Spleen (tissue), 11 donors: ENCODE measurements at regions not wholly inside any gene's neighbourhood (a gene's known extent, or its start where the extent isn't known, plus 50 kb on each side); places are given as distances from the start of the nearest gene placed in this dataset.

Experiments
- DNase-seq: peaks from one replicate; pipeline ENCODE4 v3.0.0-alpha.2; 2020
- H3K27ac ChIP-seq, 8 donors: fragments of 200-600 bp; sonication (generic) in 7 of 8; 1 replicate in 4 of 8; 2 replicates in 4 of 8; pipeline versions ENCODE4 v1.5.0 to v1.8.0; 2016 to 2021; ENCODE audit warnings: inconsistent platforms in 4 of 8, mild to moderate bottlenecking in 4 of 8, moderate library complexity in 1 of 8
- H3K27me3 ChIP-seq, 7 donors: fragments of 200-600 bp; sonication (generic) in 6 of 7; replicated peaks in 1 of 7; 1 replicate in 4 of 7; 2 replicates in 3 of 7; pipeline versions ENCODE4 v1.5.0 to v1.8.0; 2016 to 2021; ENCODE audit warnings: inconsistent platforms in 3 of 7, mild to moderate bottlenecking in 1 of 7
- H3K36me3 ChIP-seq, 6 donors: fragments of 200-600 bp; sonication (generic) in 5 of 6; 1 replicate in 4 of 6; 2 replicates in 2 of 6; pipeline versions ENCODE4 v1.5.0 to v1.8.0; 2016 to 2021; ENCODE audit warnings: inconsistent platforms in 2 of 6
- H3K4me1 ChIP-seq, 6 donors: fragments of 200-600 bp; sonication (generic) in 5 of 6; 1 replicate in 3 of 6; 2 replicates in 3 of 6; pipeline versions ENCODE4 v1.5.0 to v1.8.0; 2016 to 2021; ENCODE audit warnings: inconsistent platforms in 3 of 6
- H3K4me3 ChIP-seq, 8 donors: fragments of 200-600 bp; sonication (generic) in 7 of 8; 1 replicate in 4 of 8; 2 replicates in 4 of 8; pipeline versions ENCODE4 v1.5.0 to v1.8.0; 2016 to 2021; ENCODE audit warnings: inconsistent platforms in 4 of 8, mild to moderate bottlenecking in 4 of 8, moderate library complexity in 2 of 8
- H3K9me3 ChIP-seq, 8 donors: fragments of 200-600 bp; sonication (generic) in 7 of 8; 1 replicate in 4 of 8; 2 replicates in 4 of 8; pipeline versions ENCODE4 v1.5.0 to v1.8.0; 2016 to 2021; ENCODE audit warnings: inconsistent platforms in 4 of 8
- POLR2A ChIP-seq, 3 donors: fragments of 450-650 bp; IDR thresholded peaks; one replicate each; pipeline ENCODE4 v1.5.1; 2017; ENCODE audit warnings: antibody characterized with exemption in 3 of 3, mild to moderate bottlenecking in 1 of 3
- POLR2AphosphoS5 ChIP-seq, 3 donors: sonication (generic); formaldehyde crosslinking; IDR thresholded peaks; one replicate each; pipeline ENCODE4 v1.5.1; 2017; ENCODE audit warnings: antibody characterized with exemption in 3 of 3
- WGBS, 5 donors: extraction: QIAGEN DNeasy Blood & Tissue Kit in 3 of 5; methylation state at CpG; one replicate each; pipeline versions ENCODE4 v1.1.5 to v1.1.7; 2013 to 2018; 5-methylcytosine and 5-hydroxymethylcytosine counted together
- intact Hi-C: fragments of 100-400 bp; cut with DNase I; formaldehyde crosslinking; loops from one replicate; pipeline ENCODE4 v1.15.0; 2023; ENCODE audit warnings: low total_unique reads
- TF ChIP-seq, protein P1 (sequence below), 11 experiments: fragments of 200-600 bp in 7 of 11; fragments of 450-650 bp in 4 of 11; sonication (generic) in 4 of 11; IDR thresholded peaks in 8 of 11; conservative IDR thresholded peaks in 3 of 11; 1 replicate in 7 of 11; 2 replicates in 4 of 11; pipeline versions ENCODE4 v1.4.0 to v1.8.0; 2016 to 2021; ENCODE audit warnings: antibody characterized with exemption in 11 of 11, inconsistent platforms in 4 of 11, mild to moderate bottlenecking in 1 of 11
- donor health status: healthy with polysubstance abuse.
- donor health status: DM: no; HTN: no; CAD: no; lungs with moderate emphysema.
- donor health status: DM: no; HTN: no; CAD: no.
- donor health status: Bipolar disorder and iron deficiency.
- donor health status: healthy.
- donor health status: DM: no; HTN: no; CAD: no.
- donor health status: DM: yes; HTN: yes; CAD: no.

DNA sequence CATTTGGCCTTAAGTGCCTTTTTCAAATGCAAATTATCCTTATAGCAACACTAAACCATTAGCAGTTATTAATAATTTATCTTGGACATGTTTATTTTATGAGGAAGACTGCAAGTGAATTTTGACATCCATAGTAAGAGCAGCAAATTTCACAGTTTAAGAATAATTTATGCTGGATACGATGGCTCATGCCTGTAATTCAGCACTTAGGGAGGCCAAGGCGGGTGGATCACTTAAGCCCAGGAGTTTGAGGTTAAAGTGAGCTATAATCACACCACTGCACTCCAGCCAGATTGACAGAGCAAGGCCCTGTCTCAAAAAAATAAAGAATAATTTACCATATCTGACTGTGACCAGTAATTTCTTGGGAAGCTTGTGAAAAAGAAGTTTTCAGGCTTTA lies 286.2 kb downstream of the TMX3 start:
- WGBS, 5 donors = 71 to 81% (median 79%) methylated on average over 2 of the region's 2 CpGs
- TF ChIP-seq, protein P1, sequence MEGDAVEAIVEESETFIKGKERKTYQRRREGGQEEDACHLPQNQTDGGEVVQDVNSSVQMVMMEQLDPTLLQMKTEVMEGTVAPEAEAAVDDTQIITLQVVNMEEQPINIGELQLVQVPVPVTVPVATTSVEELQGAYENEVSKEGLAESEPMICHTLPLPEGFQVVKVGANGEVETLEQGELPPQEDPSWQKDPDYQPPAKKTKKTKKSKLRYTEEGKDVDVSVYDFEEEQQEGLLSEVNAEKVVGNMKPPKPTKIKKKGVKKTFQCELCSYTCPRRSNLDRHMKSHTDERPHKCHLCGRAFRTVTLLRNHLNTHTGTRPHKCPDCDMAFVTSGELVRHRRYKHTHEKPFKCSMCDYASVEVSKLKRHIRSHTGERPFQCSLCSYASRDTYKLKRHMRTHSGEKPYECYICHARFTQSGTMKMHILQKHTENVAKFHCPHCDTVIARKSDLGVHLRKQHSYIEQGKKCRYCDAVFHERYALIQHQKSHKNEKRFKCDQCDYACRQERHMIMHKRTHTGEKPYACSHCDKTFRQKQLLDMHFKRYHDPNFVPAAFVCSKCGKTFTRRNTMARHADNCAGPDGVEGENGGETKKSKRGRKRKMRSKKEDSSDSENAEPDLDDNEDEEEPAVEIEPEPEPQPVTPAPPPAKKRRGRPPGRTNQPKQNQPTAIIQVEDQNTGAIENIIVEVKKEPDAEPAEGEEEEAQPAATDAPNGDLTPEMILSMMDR (IDR thresholded peaks at IDR 0.05 in 8 of 11, conservative IDR thresholded peaks at IDR 0.05 in 3 of 11) = no peak
- no peak for TF ChIP-seq POLR2AphosphoS5 (IDR thresholded peaks at IDR 0.05)
- TF ChIP-seq POLR2A (IDR thresholded peaks at IDR 0.05) = no peak
- intact Hi-C loops = no loop called here

DNA sequence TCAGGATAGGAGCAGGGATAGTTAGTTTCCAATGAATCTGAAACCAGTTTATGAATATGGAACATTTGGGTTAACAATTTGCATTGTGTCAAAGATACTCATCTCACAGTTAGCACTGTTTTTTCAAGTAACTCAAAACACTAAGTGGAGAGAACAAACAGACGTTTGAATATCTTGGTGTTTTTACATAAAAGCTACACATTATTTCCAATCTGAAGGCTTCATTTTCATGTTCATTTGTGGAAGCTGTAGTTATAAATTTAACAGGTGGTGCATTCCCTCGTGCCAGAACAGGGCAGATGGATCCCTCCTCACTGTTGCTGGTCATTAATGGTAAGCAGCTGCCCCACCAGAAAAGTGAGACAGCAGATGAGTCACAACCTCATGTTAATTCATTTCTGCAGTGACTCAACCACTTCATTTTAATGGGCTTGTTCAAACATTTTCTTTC lies 286.9 kb downstream of the TMX3 start:
- Histone ChIP-seq H3K27me3 (no peaks in the 10 kb centered on the region), H3K9me3 (peaks cover 0 to 2% (median 0%) of the 10 kb centered on the region in 8 donors), H3K4me1 (no peaks in the 10 kb centered on the region), H3K27ac (no peak overlapping the region), H3K36me3 (no peaks in the 10 kb centered on the region), H3K4me3 (no peak overlapping the region)
- TF ChIP-seq POLR2A (IDR thresholded peaks at IDR 0.05) (no peak), POLR2AphosphoS5 (IDR thresholded peaks at IDR 0.05) (no peak)
- 51 to 63% (median 58%) methylated on average over 2 of the region's 2 CpGs for WGBS, 5 donors
- intact Hi-C loops = no loop called here
- no peak for DNase-seq

More for the DNA sequence above, 286.2 kb downstream of the TMX3 start:
- H3K27ac ChIP-seq = no peak overlapping the region
- no peak for DNase-seq
- H3K9me3 ChIP-seq = no peaks in the 10 kb centered on the region
- no peaks in the 10 kb centered on the region for H3K36me3 ChIP-seq
- no peaks in the 10 kb centered on the region for H3K27me3 ChIP-seq
- no peak overlapping the region for H3K4me3 ChIP-seq
- H3K4me1 ChIP-seq = no peaks in the 10 kb centered on the region

DNA sequence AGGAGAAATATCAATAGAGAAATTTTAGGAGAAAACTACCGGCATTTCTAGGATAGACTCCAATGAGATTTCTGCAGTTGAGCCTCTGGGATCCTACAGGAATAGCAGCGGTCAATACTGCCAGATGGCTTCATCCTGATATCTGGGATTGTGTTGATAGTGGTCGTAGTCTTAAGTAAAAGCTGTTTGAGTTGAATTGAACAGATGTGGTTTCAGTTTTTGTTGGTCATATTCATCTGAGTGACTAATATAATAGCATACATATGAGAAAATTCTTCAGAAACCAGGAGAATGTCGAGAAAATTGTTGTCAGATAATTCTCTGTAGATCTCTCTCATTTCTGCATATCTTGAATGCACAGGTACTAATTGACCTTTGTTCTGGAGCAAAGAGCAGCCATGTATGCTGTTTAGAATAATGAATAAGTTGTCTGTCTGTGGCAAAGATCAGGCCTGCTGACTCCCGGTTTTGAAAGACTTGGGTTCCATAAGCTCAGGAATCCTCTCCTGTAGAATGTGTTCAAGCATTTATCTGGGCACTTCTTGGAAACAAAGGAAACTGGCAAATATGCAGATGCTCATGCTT lies 288.1 kb downstream of the TMX3 start:
- H3K9me3 ChIP-seq = peaks cover 0 to 11% (median 0%) of the 10 kb centered on the region in 8 donors
- H3K27me3 ChIP-seq = no peaks in the 10 kb centered on the region
- no peak for DNase-seq
- WGBS, 5 donors = 69 to 86% (median 71%) methylated on average over 5 of the region's 5 CpGs
- intact Hi-C loops = no loop called here
- TF ChIP-seq, protein P1 (IDR thresholded peaks at IDR 0.05 in 8 of 11, conservative IDR thresholded peaks at IDR 0.05 in 3 of 11) = no peak
- TF ChIP-seq POLR2A (IDR thresholded peaks at IDR 0.05) = no peak
- no peak for TF ChIP-seq POLR2AphosphoS5 (IDR thresholded peaks at IDR 0.05)
- H3K27ac ChIP-seq = no peak overlapping the region
- H3K4me1 ChIP-seq = no peaks in the 10 kb centered on the region
- H3K4me3 ChIP-seq = no peak overlapping the region
- H3K36me3 ChIP-seq = no peaks in the 10 kb centered on the region

DNA sequence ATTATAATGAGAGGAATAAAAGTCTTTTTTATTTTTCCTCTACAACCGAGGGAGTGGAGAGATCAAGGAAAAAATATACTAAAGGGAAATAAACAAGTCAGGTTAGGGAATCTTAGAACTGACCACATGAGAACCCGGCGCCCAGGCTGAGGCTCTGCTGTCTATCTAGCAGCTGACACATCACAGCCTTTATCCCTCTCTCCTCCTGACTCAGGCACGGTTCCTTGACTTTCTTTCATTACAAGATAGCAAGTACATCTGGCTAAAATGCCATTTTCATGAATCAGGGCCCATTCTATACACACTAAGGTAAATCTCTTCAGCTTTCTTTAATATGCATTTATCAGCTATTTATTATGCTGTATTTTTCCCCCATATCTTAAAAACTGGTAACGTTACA lies 296.0 kb downstream of the TMX3 start:
- TF ChIP-seq POLR2AphosphoS5 (IDR thresholded peaks at IDR 0.05) (no peak), POLR2A (IDR thresholded peaks at IDR 0.05) (no peak)
- TF ChIP-seq, protein P1 (IDR thresholded peaks at IDR 0.05 in 8 of 11, conservative IDR thresholded peaks at IDR 0.05 in 3 of 11) = no peak
- 75 to 86% (median 81%) methylated on average over 5 of the region's 5 CpGs for WGBS, 5 donors
- no peak for DNase-seq
- no peaks in the 10 kb centered on the region for H3K27me3 ChIP-seq
- intact Hi-C loops = no loop called here
- no peak overlapping the region for H3K27ac ChIP-seq
- no peaks in the 10 kb centered on the region for H3K36me3 ChIP-seq
- H3K4me1 ChIP-seq = no peaks in the 10 kb centered on the region
- H3K9me3 ChIP-seq = peaks cover 0 to 11% (median 0%) of the 10 kb centered on the region in 8 donors
- H3K4me3 ChIP-seq = no peak overlapping the region
